KMS-11 (cell line): ENCODE measurements at regions not wholly inside any gene's neighbourhood (a gene's known extent, or its start where the extent isn't known, plus 50 kb on each side); places are given as distances from the start of the nearest gene placed in this dataset.

ENCODE experiments used
- H2AFZ ChIP-seq: fragments of 200-600 bp; sonication (generic); 2 replicates; pipeline ENCODE4 v1.6.1; 2016; ENCODE audit warnings: antibody characterized with exemption, mixed run types, low read depth
- H3K27ac ChIP-seq: fragments of 200-600 bp; sonication (generic); 2 replicates; pipeline ENCODE4 v1.6.1; 2016; ENCODE audit warnings: mild to moderate bottlenecking, mixed run types
- H3K27me3 ChIP-seq: fragments of 200-600 bp; sonication (generic); 2 replicates; pipeline ENCODE4 v1.6.1; 2017; ENCODE audit warnings: mild to moderate bottlenecking, low read depth, mixed run types, moderate library complexity; ENCODE audit not compliant: insufficient read depth
- H3K36me3 ChIP-seq: fragments of 200-600 bp; sonication (generic); 2 replicates; pipeline ENCODE4 v1.6.1; 2017; ENCODE audit warnings: mild to moderate bottlenecking, mixed run types; ENCODE audit not compliant: insufficient read depth
- H3K4me1 ChIP-seq: fragments of 200-600 bp; sonication (generic); 2 replicates; pipeline ENCODE4 v1.6.1; 2016; ENCODE audit warnings: mild to moderate bottlenecking, low read depth, mixed run types; ENCODE audit not compliant: poor library complexity, severe bottlenecking
- H3K4me2 ChIP-seq: fragments of 200-600 bp; sonication (generic); 2 replicates; pipeline ENCODE4 v1.7.0; 2016; ENCODE audit warnings: mild to moderate bottlenecking, mixed run types
- H3K4me3 ChIP-seq: fragments of 200-600 bp; sonication (generic); IDR thresholded peaks from 2 replicates; pipeline ENCODE4 v1.6.1; 2017; ENCODE audit warnings: low read depth, low read length, mixed read lengths; ENCODE audit not compliant: insufficient read depth
- H3K79me2 ChIP-seq: fragments of 200-600 bp; sonication (generic); 2 replicates; pipeline ENCODE4 v1.6.1; 2016; ENCODE audit warnings: low read depth, mixed run types; ENCODE audit not compliant: insufficient read depth
- H3K9ac ChIP-seq: fragments of 200-600 bp; sonication (generic); 2 replicates; pipeline ENCODE4 v1.6.1; 2016; ENCODE audit warnings: mild to moderate bottlenecking, mixed run types
- H4K20me1 ChIP-seq: fragments of 200-600 bp; sonication (generic); 2 replicates; pipeline ENCODE4 v1.6.1; 2016; ENCODE audit warnings: mild to moderate bottlenecking, mixed run types; ENCODE audit not compliant: insufficient read depth
- TF ChIP-seq, protein P1 (sequence below): fragments of 200-600 bp; sonication (generic); conservative IDR thresholded peaks from 2 replicates; pipeline ENCODE4 v1.6.1; 2017; ENCODE audit warnings: low read depth, mild to moderate bottlenecking, antibody characterized with exemption, low read length, moderate library complexity, mixed read lengths

DNA sequence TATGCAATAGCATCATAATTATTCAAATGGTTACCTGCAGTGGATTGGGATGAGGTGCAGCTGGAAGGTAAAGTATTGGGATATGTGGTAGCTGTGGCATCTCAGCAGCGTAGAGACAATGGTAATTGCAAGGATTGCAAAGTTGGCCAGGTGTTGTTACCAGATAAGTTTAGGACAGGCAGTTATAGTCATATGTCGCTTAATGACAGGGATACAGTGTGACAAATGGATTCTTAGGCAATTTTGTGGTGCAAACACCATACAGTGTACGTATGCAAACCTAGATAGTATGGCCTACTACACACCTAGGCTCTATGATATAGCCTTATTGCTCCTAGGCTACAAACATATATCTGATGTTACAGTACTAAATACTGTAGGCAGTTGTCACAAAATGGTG lies 163.5 kb upstream of the LYZL2 start:
- Histone ChIP-seq H3K27ac (no peak overlapping the region), H3K36me3 (no peaks in the 10 kb centered on the region), H3K4me1 (peaks cover 8% of the 10 kb centered on the region), H3K79me2 (no peaks in the 10 kb centered on the region), H3K9ac (no peak overlapping the region), H3K27me3 (no peaks in the 10 kb centered on the region), H2AFZ (no peak overlapping the region), H3K4me3 (no peak overlapping the region), H3K4me2 (no peak overlapping the region), H4K20me1 (no peaks in the 10 kb centered on the region)
- TF ChIP-seq, protein P1, sequence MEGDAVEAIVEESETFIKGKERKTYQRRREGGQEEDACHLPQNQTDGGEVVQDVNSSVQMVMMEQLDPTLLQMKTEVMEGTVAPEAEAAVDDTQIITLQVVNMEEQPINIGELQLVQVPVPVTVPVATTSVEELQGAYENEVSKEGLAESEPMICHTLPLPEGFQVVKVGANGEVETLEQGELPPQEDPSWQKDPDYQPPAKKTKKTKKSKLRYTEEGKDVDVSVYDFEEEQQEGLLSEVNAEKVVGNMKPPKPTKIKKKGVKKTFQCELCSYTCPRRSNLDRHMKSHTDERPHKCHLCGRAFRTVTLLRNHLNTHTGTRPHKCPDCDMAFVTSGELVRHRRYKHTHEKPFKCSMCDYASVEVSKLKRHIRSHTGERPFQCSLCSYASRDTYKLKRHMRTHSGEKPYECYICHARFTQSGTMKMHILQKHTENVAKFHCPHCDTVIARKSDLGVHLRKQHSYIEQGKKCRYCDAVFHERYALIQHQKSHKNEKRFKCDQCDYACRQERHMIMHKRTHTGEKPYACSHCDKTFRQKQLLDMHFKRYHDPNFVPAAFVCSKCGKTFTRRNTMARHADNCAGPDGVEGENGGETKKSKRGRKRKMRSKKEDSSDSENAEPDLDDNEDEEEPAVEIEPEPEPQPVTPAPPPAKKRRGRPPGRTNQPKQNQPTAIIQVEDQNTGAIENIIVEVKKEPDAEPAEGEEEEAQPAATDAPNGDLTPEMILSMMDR = no peak

DNA sequence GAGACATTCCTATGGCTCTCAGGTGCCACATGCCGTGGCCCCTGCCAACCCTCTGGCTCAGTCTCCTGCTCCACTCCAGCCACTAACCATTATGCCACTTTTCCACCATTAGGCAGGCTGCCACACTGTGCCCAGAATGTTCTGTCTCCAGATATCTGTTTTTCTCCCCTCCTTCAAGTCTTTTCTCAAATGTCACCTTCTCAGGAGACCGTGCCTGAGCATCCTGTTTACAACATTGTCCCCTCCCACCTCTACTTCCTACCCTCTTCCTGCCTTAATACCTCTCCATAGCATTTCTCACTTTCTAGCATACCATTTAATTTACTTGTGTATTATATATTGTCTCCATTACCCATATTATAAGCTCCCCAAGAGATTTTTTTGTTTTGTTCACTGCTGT lies 162.5 kb upstream of the LYZL2 start:
- Histone ChIP-seq H3K4me3 (no peak overlapping the region), H3K4me2 (no peak overlapping the region), H4K20me1 (no peaks in the 10 kb centered on the region), H3K4me1 (peaks cover 10% of the 10 kb centered on the region), H3K27me3 (no peaks in the 10 kb centered on the region), H3K79me2 (no peaks in the 10 kb centered on the region), H3K27ac (no peak overlapping the region), H3K9ac (no peak overlapping the region), H2AFZ (no peak overlapping the region), H3K36me3 (no peaks in the 10 kb centered on the region)
- TF ChIP-seq, protein P1 = no peak

DNA sequence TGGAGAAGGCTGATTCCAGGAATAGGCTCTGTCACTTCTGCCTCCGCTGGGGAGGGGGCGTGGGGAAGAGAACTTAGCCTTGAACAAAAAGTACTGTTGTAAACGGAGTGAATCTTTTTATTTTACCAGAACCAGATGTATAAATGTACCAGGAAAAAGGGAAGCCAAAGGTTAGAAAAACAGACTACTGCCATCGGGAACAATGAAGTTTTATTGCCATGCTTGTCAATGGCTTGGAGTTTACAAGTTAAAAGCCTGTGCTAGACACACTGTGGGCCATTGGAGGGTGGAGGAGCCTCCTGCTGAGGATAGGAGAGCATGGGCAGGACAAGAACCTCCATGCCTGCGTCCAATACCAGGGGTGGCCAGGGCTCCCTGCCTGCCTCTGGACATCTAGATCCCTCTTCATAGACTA lies 161.7 kb upstream of the LYZL2 start:
- Histone ChIP-seq H3K27me3 (no peaks in the 10 kb centered on the region), H4K20me1 (no peaks in the 10 kb centered on the region), H3K4me1 (peaks cover 10% of the 10 kb centered on the region), H3K36me3 (no peaks in the 10 kb centered on the region), H2AFZ (no peak overlapping the region), H3K9ac (no peak overlapping the region), H3K27ac (no peak overlapping the region), H3K79me2 (no peaks in the 10 kb centered on the region), H3K4me3 (no peak overlapping the region), H3K4me2 (no peak overlapping the region)
- TF ChIP-seq, protein P1 = no peak

DNA sequence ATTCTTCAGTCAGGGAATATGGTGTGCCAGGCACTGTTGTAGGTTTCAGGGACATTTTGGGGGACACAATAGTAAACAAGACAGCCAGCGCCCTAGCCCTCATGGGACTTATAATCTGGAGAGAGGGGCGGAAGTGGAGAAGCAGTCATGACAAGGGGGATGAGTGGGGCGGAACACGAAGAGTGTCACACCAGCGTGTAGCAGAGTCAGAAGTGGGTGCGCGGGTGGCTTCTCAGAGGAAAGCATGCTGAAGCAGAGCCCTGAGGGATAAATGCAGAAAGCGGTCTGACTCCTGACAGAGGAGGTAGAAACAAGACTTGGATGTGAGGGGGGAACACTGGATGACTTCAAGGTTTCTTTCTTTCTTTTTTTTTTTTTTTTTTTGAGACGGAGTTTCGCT lies 160.3 kb upstream of the LYZL2 start:
- Histone ChIP-seq H3K9ac (no peak overlapping the region), H3K4me3 (no peak overlapping the region), H3K27me3 (no peaks in the 10 kb centered on the region), H2AFZ (no peak overlapping the region), H3K79me2 (no peaks in the 10 kb centered on the region), H4K20me1 (no peaks in the 10 kb centered on the region), H3K4me2 (no peak overlapping the region), H3K27ac (no peak overlapping the region), H3K4me1 (peaks cover 15% of the 10 kb centered on the region), H3K36me3 (no peaks in the 10 kb centered on the region)
- TF ChIP-seq, protein P1 = no peak
